DND-41 (cell line): ENCODE measurements at regions not wholly inside any gene's neighbourhood (a gene's known extent, or its start where the extent isn't known, plus 50 kb on each side); places are given as distances from the start of the nearest gene placed in this dataset.

Experiments used
- ATAC-seq: fragments of 200-7000 bp; cut with Tn5 transposase; 3 replicates; pipeline ENCODE4 v1.9.1; 2021; ENCODE audit warnings: low read depth; ENCODE audit not compliant: insufficient read depth
- DNase-seq: peaks from one replicate; pipeline ENCODE4 v3.0.0-alpha.2; 2020
- H2AFZ ChIP-seq: 2 replicates; pipeline ENCODE4 v1.6.0; 2012; ENCODE audit warnings: low read depth, low read length
- H3K27ac ChIP-seq: 2 replicates; pipeline ENCODE4 v1.5.1; 2012; ENCODE audit warnings: low read length, inconsistent platforms
- H3K27me3 ChIP-seq: fragments of 200-600 bp; sonication (generic); 2 replicates; pipeline ENCODE4 v1.6.0; 2012; ENCODE audit warnings: low read length, mild to moderate bottlenecking, inconsistent platforms; ENCODE audit not compliant: insufficient read depth, poor library complexity
- H3K36me3 ChIP-seq: 2 replicates; pipeline ENCODE4 v1.5.1; 2012; ENCODE audit warnings: low read length, inconsistent platforms; ENCODE audit not compliant: insufficient read depth
- H3K4me1 ChIP-seq: 2 replicates; pipeline ENCODE4 v1.5.1; 2012; ENCODE audit warnings: mild to moderate bottlenecking, low read length; ENCODE audit not compliant: insufficient read depth
- H3K4me2 ChIP-seq: 2 replicates; pipeline ENCODE4 v1.6.0; 2012; ENCODE audit warnings: mild to moderate bottlenecking, moderate library complexity, low read length, inconsistent platforms; ENCODE audit not compliant: insufficient read depth
- H3K4me3 ChIP-seq, 2 experiments: fragments of 200-600 bp in 1 of 2; shearing (Covaris generic) in 1 of 2; 2 replicates each; pipeline ENCODE4 v1.5.1; 2012 to 2016; ENCODE audit warnings: inconsistent platforms in 2 of 2, low read length in 2 of 2, mild to moderate bottlenecking in 2 of 2, low read depth in 1 of 2, moderate library complexity in 1 of 2
- H3K79me2 ChIP-seq: 2 replicates; pipeline ENCODE4 v1.6.0; 2012; ENCODE audit warnings: low read length, inconsistent platforms; ENCODE audit not compliant: insufficient read depth
- H3K9ac ChIP-seq: 2 replicates; pipeline ENCODE4 v1.6.0; 2012; ENCODE audit warnings: low read depth, mild to moderate bottlenecking, inconsistent platforms, low read length, moderate library complexity
- H3K9me3 ChIP-seq: 2 replicates; pipeline ENCODE4 v1.5.1; 2012; ENCODE audit warnings: low read length, moderate library complexity, mild to moderate bottlenecking, inconsistent platforms; ENCODE audit not compliant: insufficient read depth, severe bottlenecking
- H4K20me1 ChIP-seq: 2 replicates; pipeline ENCODE4 v1.6.0; 2012; ENCODE audit warnings: low read length; ENCODE audit not compliant: insufficient read depth
- CTCF ChIP-seq: IDR thresholded peaks from 2 replicates; pipeline ENCODE4 v1.5.1; 2012; ENCODE audit warnings: borderline replicate concordance, low read length, moderate library complexity, mild to moderate bottlenecking; ENCODE audit not compliant: poor library complexity, severe bottlenecking; ENCODE audit errors: extremely low read depth
- EZH2 ChIP-seq: IDR thresholded peaks from 3 replicates; pipeline ENCODE4 v1.6.1; 2012; ENCODE audit warnings: borderline replicate concordance, low read depth, mild to moderate bottlenecking, moderate library complexity, low read length, inconsistent platforms; ENCODE audit not compliant: severe bottlenecking

- TF ChIP-seq EZH2 (no peak), CTCF (no peak)
- ATAC-seq = no peak
- H3K27me3 ChIP-seq = no peaks in the 10 kb centered on the region
- DNase-seq = no peak
- H3K4me3 ChIP-seq = no peak overlapping the region
- H4K20me1 ChIP-seq = no peaks in the 10 kb centered on the region
- no peaks in the 10 kb centered on the region for H3K4me1 ChIP-seq
- H3K9me3 ChIP-seq = no peaks in the 10 kb centered on the region
- no peak overlapping the region for H2AFZ ChIP-seq
- H3K79me2 ChIP-seq = no peaks in the 10 kb centered on the region
- H3K27ac ChIP-seq = no peak overlapping the region
- no peak overlapping the region for H3K9ac ChIP-seq
- no peak overlapping the region for H3K4me2 ChIP-seq
- no peaks in the 10 kb centered on the region for H3K36me3 ChIP-seq
Measured at GRCh38 chrX:99909946-99910345, 500.1 kb downstream of the PCDH19 start.

GRCh38 chrX:99901091-99901490, 509.0 kb downstream of the PCDH19 start:
- no peaks in the 10 kb centered on the region for H3K27me3 ChIP-seq
- H4K20me1 ChIP-seq = no peaks in the 10 kb centered on the region
- DNase-seq (no peak), ATAC-seq (no peak)
- no peak overlapping the region for H2AFZ ChIP-seq
- H3K9me3 ChIP-seq = no peaks in the 10 kb centered on the region
- no peak overlapping the region for H3K27ac ChIP-seq
- no peaks in the 10 kb centered on the region for H3K79me2 ChIP-seq
- H3K4me2 ChIP-seq = no peak overlapping the region
- H3K4me3 ChIP-seq = no peak overlapping the region
- no peak for TF ChIP-seq CTCF
- no peak for TF ChIP-seq EZH2
- H3K36me3 ChIP-seq = no peaks in the 10 kb centered on the region
- H3K4me1 ChIP-seq = no peaks in the 10 kb centered on the region
- no peak overlapping the region for H3K9ac ChIP-seq

GRCh38 chrX:99887918-99888317, 522.2 kb downstream of the PCDH19 start:
- Histone ChIP-seq H3K4me3 (no peak overlapping the region), H3K27ac (no peak overlapping the region), H3K79me2 (no peaks in the 10 kb centered on the region), H3K4me2 (no peak overlapping the region), H2AFZ (no peak overlapping the region), H4K20me1 (no peaks in the 10 kb centered on the region), H3K4me1 (no peaks in the 10 kb centered on the region), H3K27me3 (no peaks in the 10 kb centered on the region), H3K36me3 (no peaks in the 10 kb centered on the region), H3K9me3 (no peaks in the 10 kb centered on the region), H3K9ac (no peak overlapping the region)
- no peak for ATAC-seq
- no peak for DNase-seq
- TF ChIP-seq EZH2 = no peak
- no peak for TF ChIP-seq CTCF

- Histone ChIP-seq H4K20me1 (no peaks in the 10 kb centered on the region), H2AFZ (no peak overlapping the region), H3K79me2 (no peaks in the 10 kb centered on the region), H3K4me3 (no peak overlapping the region), H3K4me1 (no peaks in the 10 kb centered on the region), H3K27me3 (no peaks in the 10 kb centered on the region), H3K9ac (no peak overlapping the region), H3K4me2 (no peak overlapping the region), H3K9me3 (no peaks in the 10 kb centered on the region), H3K27ac (no peak overlapping the region), H3K36me3 (no peaks in the 10 kb centered on the region)
- DNase-seq (no peak), ATAC-seq (no peak)
- TF ChIP-seq EZH2 = no peak
- TF ChIP-seq CTCF = peak; percentile 10
Measured at GRCh38 chrX:99857455-99857854, 552.6 kb downstream of the PCDH19 start.
